Mesenchymal stem cell (in vitro differentiated cells and primary cell): ENCODE measurements at regions not wholly inside any gene's neighbourhood (a gene's known extent, or its start where the extent isn't known, plus 50 kb on each side); places are given as distances from the start of the nearest gene placed in this dataset.

Experiments
- DNase-seq: peaks from one replicate; pipeline ENCODE4 v3.0.0-alpha.2; 2013
- H2AFZ ChIP-seq: one replicate; pipeline ENCODE4 v1.6.1; 2013; ENCODE audit warnings: low read depth, mild to moderate bottlenecking, control low read depth, inconsistent platforms, low read length, moderate library complexity
- H2AK5ac ChIP-seq: 2 replicates; pipeline ENCODE4 v1.6.1; 2013; ENCODE audit warnings: low read length, moderate library complexity, mild to moderate bottlenecking, inconsistent platforms; ENCODE audit not compliant: severe bottlenecking
- H2BK120ac ChIP-seq: one replicate; pipeline ENCODE4 v1.6.1; 2013; ENCODE audit warnings: low read depth, mild to moderate bottlenecking, inconsistent platforms, low read length, moderate library complexity
- H2BK12ac ChIP-seq, 2 experiments: one replicate each; pipeline ENCODE4 v1.6.1; 2013; ENCODE audit warnings: inconsistent platforms in 2 of 2, low read length in 2 of 2, mild to moderate bottlenecking in 2 of 2, moderate library complexity in 2 of 2, control low read depth in 1 of 2
- H2BK15ac ChIP-seq: one replicate; pipeline ENCODE4 v1.6.1; 2013; ENCODE audit warnings: mild to moderate bottlenecking, low read depth, inconsistent platforms; ENCODE audit not compliant: poor library complexity, severe bottlenecking
- H2BK5ac ChIP-seq: 2 replicates; pipeline ENCODE4 v1.6.1; 2013; ENCODE audit warnings: low read depth, mild to moderate bottlenecking, low read length, control low read depth, inconsistent platforms; ENCODE audit not compliant: poor library complexity, severe bottlenecking
- H3K14ac ChIP-seq, 2 experiments: one replicate each; pipeline ENCODE4 v1.6.1; 2013; ENCODE audit warnings: inconsistent platforms in 2 of 2, low read length in 2 of 2, control low read depth in 1 of 2, mild to moderate bottlenecking in 1 of 2, moderate library complexity in 1 of 2
- H3K18ac ChIP-seq, 2 experiments: one replicate each; pipeline ENCODE4 v1.6.1; 2013; ENCODE audit warnings: inconsistent platforms in 2 of 2, low read length in 2 of 2, control low read depth in 1 of 2, low read depth in 1 of 2, mild to moderate bottlenecking in 1 of 2
- H3K23ac ChIP-seq, 2 experiments: one replicate each; pipeline ENCODE4 v1.6.1; 2013; ENCODE audit warnings: inconsistent platforms in 2 of 2, low read length in 2 of 2, mild to moderate bottlenecking in 2 of 2, moderate library complexity in 2 of 2, control low read depth in 1 of 2
- H3K27ac ChIP-seq: 2 replicates; pipeline ENCODE4 v1.5.1; 2013; ENCODE audit warnings: mild to moderate bottlenecking, moderate library complexity, low read length, control low read depth, inconsistent platforms; ENCODE audit not compliant: poor library complexity, severe bottlenecking
- H3K27me3 ChIP-seq, 2 experiments: 2 replicates each; pipeline versions ENCODE4 v1.6.1 to v1.7.0; 2013; ENCODE audit warnings: low read length in 2 of 2, mild to moderate bottlenecking in 2 of 2, moderate library complexity in 2 of 2, control low read depth in 1 of 2, inconsistent platforms in 1 of 2; ENCODE audit not compliant: control insufficient read depth in 1 of 2, insufficient read depth in 1 of 2
- H3K36me3 ChIP-seq, 2 experiments: 2 replicates each; pipeline versions ENCODE4 v1.6.1 to v1.7.0; 2013; ENCODE audit warnings: low read length in 2 of 2, control low read depth in 1 of 2, inconsistent platforms in 1 of 2, low read depth in 1 of 2, mild to moderate bottlenecking in 1 of 2; ENCODE audit not compliant: insufficient read depth in 2 of 2, control insufficient read depth in 1 of 2
- H3K4ac ChIP-seq, 2 experiments: one replicate each; pipeline ENCODE4 v1.6.1; 2013; ENCODE audit warnings: inconsistent platforms in 2 of 2, low read length in 2 of 2, mild to moderate bottlenecking in 2 of 2, moderate library complexity in 2 of 2, control low read depth in 1 of 2, low read depth in 1 of 2
- H3K4me1 ChIP-seq: 2 replicates; pipeline ENCODE4 v1.6.1; 2013; ENCODE audit warnings: low read depth, low read length, control low read depth; ENCODE audit not compliant: control insufficient read depth, insufficient read depth
- H3K4me2 ChIP-seq: 2 replicates; pipeline ENCODE4 v1.6.1; 2013; ENCODE audit warnings: low read length, mild to moderate bottlenecking, inconsistent platforms; ENCODE audit not compliant: poor library complexity, severe bottlenecking
- H3K4me3 ChIP-seq, 2 experiments: 2 replicates each; pipeline versions ENCODE4 v1.5.1 to v1.7.0; 2013; ENCODE audit warnings: low read length in 2 of 2, mild to moderate bottlenecking in 2 of 2, control low read depth in 1 of 2, low read depth in 1 of 2; ENCODE audit not compliant: insufficient read depth in 1 of 2
- H3K79me1 ChIP-seq: replicated peaks from 2 replicates; pipeline ENCODE4 v1.6.1; 2013; ENCODE audit warnings: mild to moderate bottlenecking, control low read depth, low read length, inconsistent platforms; ENCODE audit not compliant: poor library complexity, severe bottlenecking
- H3K9ac ChIP-seq: 2 replicates; pipeline ENCODE4 v1.7.0; 2013; ENCODE audit warnings: mild to moderate bottlenecking, low read length, moderate library complexity
- H3K9me3 ChIP-seq: 2 replicates; pipeline ENCODE4 v1.7.0; 2013; ENCODE audit warnings: mild to moderate bottlenecking, low read length; ENCODE audit not compliant: control insufficient read depth
- H4K8ac ChIP-seq: one replicate; pipeline ENCODE4 v1.6.1; 2013; ENCODE audit warnings: inconsistent platforms, mild to moderate bottlenecking, low read length, moderate library complexity
- H4K91ac ChIP-seq: one replicate; pipeline ENCODE4 v1.6.1; 2013; ENCODE audit warnings: mild to moderate bottlenecking, low read length, inconsistent platforms
- WGBS: methylation state at CpG from one replicate; pipeline ENCODE4 v1.1.7; 2013; ENCODE audit warnings: mixed read lengths; 5-methylcytosine and 5-hydroxymethylcytosine counted together

GRCh38 chr1:224534731-224535130, 81.4 kb upstream of the CNIH3 start:
- Histone ChIP-seq H2AFZ (no peak overlapping the region), H2BK120ac (no peak overlapping the region), H3K14ac (no peak overlapping the region), H3K79me1 (no peaks in the 10 kb centered on the region), H2BK15ac (no peak overlapping the region), H3K36me3 (no peaks in the 10 kb centered on the region), H3K9me3 (no peaks in the 10 kb centered on the region), H2BK5ac (no peak overlapping the region), H4K91ac (no peak overlapping the region), H3K27ac (no peak overlapping the region), H2AK5ac (no peak overlapping the region), H3K4me2 (no peak overlapping the region), H3K4me3 (no peak overlapping the region), H3K4ac (no peak overlapping the region), H2BK12ac (no peak overlapping the region), H3K9ac (no peak overlapping the region), H4K8ac (no peak overlapping the region), H3K4me1 (peaks cover 3% of the 10 kb centered on the region), H3K23ac (no peak overlapping the region), H3K18ac (no peak overlapping the region), H3K27me3 (no peaks in the 10 kb centered on the region)
- WGBS, result over 99% methylated on average over 3 of the region's 3 CpGs
- DNase-seq, result no peak

DNA sequence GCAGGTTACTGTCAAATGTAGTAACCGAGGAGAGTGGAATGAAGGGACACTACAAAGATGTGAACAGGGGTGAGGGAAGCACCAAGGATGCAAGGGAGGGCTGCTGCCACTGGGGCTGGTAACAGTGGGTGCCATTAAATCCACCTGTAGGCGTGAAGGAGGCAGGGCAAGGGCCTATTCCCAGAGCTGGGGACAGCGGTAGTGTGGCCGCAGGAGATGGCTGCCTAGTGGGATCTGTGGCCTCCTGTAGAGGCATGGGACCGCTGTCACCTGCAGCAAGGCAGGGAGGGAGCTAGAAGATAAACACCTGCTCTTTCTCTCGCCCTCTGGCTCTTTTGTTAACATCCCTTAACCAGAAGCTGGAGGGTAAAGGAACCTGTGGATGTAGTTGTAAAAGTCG, 80.5 kb upstream of the CNIH3 start:
- Histone ChIP-seq H4K91ac (peak overlapping the region; percentile 19), H3K4me2 (no peak overlapping the region), H3K23ac (no peak overlapping the region), H2BK15ac (peak overlapping the region; percentile 6), H2BK5ac (no peak overlapping the region), H3K36me3 (no peaks in the 10 kb centered on the region), H3K9me3 (no peaks in the 10 kb centered on the region), H3K18ac (peak overlapping the region in 1 of 2 experiments; percentile 85), H3K14ac (no peak overlapping the region), H2BK120ac (no peak overlapping the region), H3K9ac (no peak overlapping the region), H2AK5ac (no peak overlapping the region), H3K4me3 (peak overlapping the region in 1 of 2 experiments; percentile 14), H3K4ac (peak overlapping the region; percentile 12 to 15), H2BK12ac (peak overlapping the region; percentile 63 to 73), H3K27ac (no peak overlapping the region), H3K79me1 (no peaks in the 10 kb centered on the region), H3K4me1 (no peaks in the 10 kb centered on the region), H3K27me3 (no peaks in the 10 kb centered on the region), H2AFZ (no peak overlapping the region), H4K8ac (peak overlapping the region; percentile 57)
- WGBS, result 98% methylated on average over 6 of the region's 7 CpGs
- DNase-seq, result no peak

DNA sequence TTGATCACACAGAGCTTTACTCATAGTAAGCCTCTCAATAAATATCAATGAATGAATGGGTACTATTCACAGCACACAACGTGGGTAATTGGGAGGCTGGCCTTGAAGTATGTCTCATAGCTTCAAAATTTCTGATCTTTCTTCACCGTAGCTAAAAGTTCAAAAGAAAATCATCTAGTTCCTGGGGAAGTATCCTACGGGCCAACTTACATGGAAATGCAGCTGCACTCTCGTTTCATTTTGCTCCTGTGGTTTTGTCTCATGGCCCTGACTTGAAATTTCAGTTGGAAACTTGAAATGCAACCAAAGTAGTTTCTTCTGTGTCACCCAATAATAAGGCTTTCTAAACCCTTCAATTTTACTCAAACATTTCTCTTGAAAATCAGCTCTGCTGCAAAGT, 76.1 kb upstream of the CNIH3 start:
- Histone ChIP-seq H2AFZ (no peak overlapping the region), H3K4me3 (no peak overlapping the region), H4K91ac (no peak overlapping the region), H3K9me3 (no peaks in the 10 kb centered on the region), H2BK15ac (no peak overlapping the region), H3K27me3 (no peaks in the 10 kb centered on the region), H2BK120ac (no peak overlapping the region), H3K14ac (no peak overlapping the region), H4K8ac (no peak overlapping the region), H2BK12ac (no peak overlapping the region), H3K4ac (no peak overlapping the region), H3K4me1 (peaks cover 3% of the 10 kb centered on the region), H3K9ac (peak overlapping the region; percentile 42), H3K36me3 (no peaks in the 10 kb centered on the region), H3K23ac (no peak overlapping the region), H3K4me2 (no peak overlapping the region), H3K18ac (peak overlapping the region in 1 of 2 experiments; percentile 48), H2BK5ac (no peak overlapping the region), H3K79me1 (no peaks in the 10 kb centered on the region), H3K27ac (no peak overlapping the region), H2AK5ac (no peak overlapping the region)
- no peak for DNase-seq
- WGBS, result 82% methylated on average over 4 of the region's 4 CpGs

GRCh38 chr1:224540535-224540934, 75.6 kb upstream of the CNIH3 start:
- Histone ChIP-seq H2BK15ac (no peak overlapping the region), H3K9ac (peak overlapping the region; percentile 42), H2AFZ (no peak overlapping the region), H3K4ac (no peak overlapping the region), H3K18ac (no peak overlapping the region), H3K4me1 (peaks cover 3% of the 10 kb centered on the region), H3K4me3 (no peak overlapping the region), H4K8ac (no peak overlapping the region), H3K79me1 (no peaks in the 10 kb centered on the region), H3K14ac (no peak overlapping the region), H3K4me2 (no peak overlapping the region), H2BK5ac (no peak overlapping the region), H2BK120ac (no peak overlapping the region), H3K9me3 (no peaks in the 10 kb centered on the region), H3K23ac (no peak overlapping the region), H4K91ac (no peak overlapping the region), H2BK12ac (no peak overlapping the region), H3K27ac (no peak overlapping the region), H3K36me3 (no peaks in the 10 kb centered on the region), H2AK5ac (no peak overlapping the region), H3K27me3 (no peaks in the 10 kb centered on the region)
- no CpG with 5 or more reads among the region's 1 CpG for WGBS
- DNase-seq, result peak; percentile 25
